ENCODE measurements at regions not wholly inside any gene's neighbourhood (a gene's known extent, or its start where the extent isn't known, plus 50 kb on each side); places are given as distances from the start of the nearest gene placed in this dataset.

GRCh38 chr18:40469316-40469715 is 1485.7 kb upstream of the PIK3C3 start:
- no peak overlapping the region for H3K4me3 Mint-ChIP-seq
- H3K27me3 Mint-ChIP-seq (ENCODE audit: insufficient read depth, low read depth, poor library complexity) = no peaks in the 10 kb centered on the region
- no peaks in the 10 kb centered on the region for H3K27me3 ChIP-seq (ENCODE audit: insufficient read depth)
- no peak for ATAC-seq
- no peak overlapping the region for H3K4me2 ChIP-seq
- H3K36me3 Mint-ChIP-seq (ENCODE audit: low read depth) = no peaks in the 10 kb centered on the region
- H4K20me1 ChIP-seq (replicated peaks; ENCODE audit: insufficient read depth) = no peaks in the 10 kb centered on the region
- no peaks in the 10 kb centered on the region for H3K79me2 ChIP-seq (replicated peaks; ENCODE audit: insufficient read depth)
- no peak for TF ChIP-seq NANOG (IDR thresholded peaks at IDR 0.05; ENCODE audit: borderline replicate concordance)
- TF ChIP-seq JUNB (IDR thresholded peaks at IDR 0.05; ENCODE audit: unreplicated experiment) = no peak
- no peak for TF ChIP-seq ETS1 (IDR thresholded peaks at IDR 0.05)
- no peak for TF ChIP-seq STAT1 (IDR thresholded peaks at IDR 0.05; ENCODE audit: unreplicated experiment)
- TF ChIP-seq POLR2AphosphoS5 (IDR thresholded peaks at IDR 0.05; ENCODE audit: low read depth) = no peak
- no peak for TF ChIP-seq REST (IDR thresholded peaks at IDR 0.05; ENCODE audit: unreplicated experiment)
- TF ChIP-seq CTCF (conservative IDR thresholded peaks at IDR 0.05; ENCODE audit: low read depth in 2 of 2) = no peak
- no peak for TF ChIP-seq EZH2phosphoT487 (IDR thresholded peaks at IDR 0.05; ENCODE audit: unreplicated experiment)
- TF ChIP-seq CREB1 (CRISPR knock-in tag; IDR thresholded peaks at IDR 0.05; ENCODE audit: low read depth) = no peak
- no peak for TF ChIP-seq ZNF462 (CRISPR knock-in tag; IDR thresholded peaks at IDR 0.05)
- TF ChIP-seq ZNF331 (CRISPR knock-in tag; IDR thresholded peaks at IDR 0.05; ENCODE audit: low read depth) = no peak
- no peak for TF ChIP-seq EZH2 (IDR thresholded peaks at IDR 0.05; ENCODE audit: low read depth, unreplicated experiment)
- no peak for TF ChIP-seq ZNF114 (CRISPR knock-in tag; IDR thresholded peaks at IDR 0.05)
- no peak overlapping the region for H3K4me3 ChIP-seq
- no peaks in the 10 kb centered on the region for H3F3A ChIP-seq (replicated peaks; ENCODE audit: low read depth)
- no peaks in the 10 kb centered on the region for H3K9me3 Mint-ChIP-seq
- H3K27ac Mint-ChIP-seq = no peak overlapping the region
- no peak overlapping the region for H3K27ac ChIP-seq (ENCODE audit: low read depth)
- DNase-seq (ENCODE audit: low spot score) = no peak
- no peaks in the 10 kb centered on the region; the same call in none of the 3 replicates for H3K4me1 Mint-ChIP-seq
- H2AFZ ChIP-seq = no peak overlapping the region
- H3K36me3 ChIP-seq (ENCODE audit: insufficient read depth) = no peaks in the 10 kb centered on the region
- no peaks in the 10 kb centered on the region for H3K9me2 ChIP-seq (ENCODE audit: insufficient read depth)
- H3K4me1 ChIP-seq (ENCODE audit: insufficient read depth) = no peaks in the 10 kb centered on the region

Data from GM23338 (cell line).